ENCODE measurements at regions not wholly inside any gene's neighbourhood (a gene's known extent, or its start where the extent isn't known, plus 50 kb on each side); places are given as distances from the start of the nearest gene placed in this dataset.
"Not testable (repeated sequence)": the region's sequence is repeated elsewhere in the genome, so short reads cannot be mapped to it uniquely, and the experiment has no call there.

GRCh38 chr4:27716693-27717430 is 856.2 kb downstream of the STIM2 start:
- DNase-seq (ENCODE audit: low spot score), result no peak

GRCh38 chr4:27717431-27717755 is 856.8 kb downstream of the STIM2 start:
- no peak for DNase-seq (ENCODE audit: low spot score)

GRCh38 chr4:27720010-27720766 is 859.5 kb downstream of the STIM2 start:
- DNase-seq (ENCODE audit: low spot score), result no peak

GRCh38 chr4:27721193-27721592 is 860.6 kb downstream of the STIM2 start:
- DNase-seq (ENCODE audit: low spot score), result no peak

- DNase-seq (ENCODE audit: low spot score), result no peak
These were observed 868.3 kb downstream of the STIM2 start for GRCh38 chr4:27728892-27729291.

- no peak for DNase-seq (ENCODE audit: low spot score)
These were observed 882.2 kb downstream of the STIM2 start for GRCh38 chr4:27742816-27743215.

- DNase-seq (ENCODE audit: low spot score), result no peak
These were observed 899.3 kb downstream of the STIM2 start for GRCh38 chr4:27759611-27760575.

GRCh38 chr4:27763830-27764525 is 903.3 kb downstream of the STIM2 start:
- DNase-seq (ENCODE audit: low spot score), result no peak

GRCh38 chr4:27764526-27764837 is 903.8 kb downstream of the STIM2 start:
- no peak for DNase-seq (ENCODE audit: low spot score)

- DNase-seq (ENCODE audit: low spot score), result no peak
These were observed 910.3 kb downstream of the STIM2 start for GRCh38 chr4:27770895-27771294.

GRCh38 chr4:27775156-27775555 is 914.5 kb downstream of the STIM2 start:
- DNase-seq (ENCODE audit: low spot score), result no peak

- DNase-seq (ENCODE audit: low spot score), result no peak
These were observed 919.2 kb downstream of the STIM2 start for GRCh38 chr4:27779827-27780226.

- no peak for DNase-seq (ENCODE audit: low spot score)
These were observed 926.6 kb downstream of the STIM2 start for GRCh38 chr4:27787195-27787594.

- no peak for DNase-seq (ENCODE audit: low spot score)
These were observed 929.1 kb downstream of the STIM2 start for GRCh38 chr4:27789773-27790172.

GRCh38 chr4:27790911-27791310 is 930.3 kb downstream of the STIM2 start:
- no peak for DNase-seq (ENCODE audit: low spot score)

- no peak for DNase-seq (ENCODE audit: low spot score)
These were observed 931.0 kb downstream of the STIM2 start for GRCh38 chr4:27791640-27792039.

- no peak for DNase-seq (ENCODE audit: low spot score)
These were observed 946.6 kb downstream of the STIM2 start for GRCh38 chr4:27807207-27807606.

GRCh38 chr4:27811948-27812347 is 951.3 kb downstream of the STIM2 start:
- DNase-seq (ENCODE audit: low spot score), result no peak

- DNase-seq (ENCODE audit: low spot score), result not testable (repeated sequence)
These were observed 952.6 kb downstream of the STIM2 start for GRCh38 chr4:27813226-27813625.

- DNase-seq (ENCODE audit: low spot score), result not testable (repeated sequence)
These were observed 953.2 kb downstream of the STIM2 start for GRCh38 chr4:27813699-27814425.

- no peak for DNase-seq (ENCODE audit: low spot score)
These were observed 958.6 kb downstream of the STIM2 start for GRCh38 chr4:27819246-27819645.
